C4-2B (cell line): ENCODE measurements at regions not wholly inside any gene's neighbourhood (a gene's known extent, or its start where the extent isn't known, plus 50 kb on each side); places are given as distances from the start of the nearest gene placed in this dataset.

ENCODE experiments used
- ZFX ChIP-seq: fragments of 450-650 bp; IDR thresholded peaks from 2 replicates; pipeline ENCODE4 v1.6.1; 2017
- TF ChIP-seq, protein P1 (sequence below): fragments of 450-650 bp; conservative IDR thresholded peaks from 2 replicates; pipeline ENCODE4 v1.5.1; 2017; ENCODE audit warnings: mild to moderate bottlenecking

DNA sequence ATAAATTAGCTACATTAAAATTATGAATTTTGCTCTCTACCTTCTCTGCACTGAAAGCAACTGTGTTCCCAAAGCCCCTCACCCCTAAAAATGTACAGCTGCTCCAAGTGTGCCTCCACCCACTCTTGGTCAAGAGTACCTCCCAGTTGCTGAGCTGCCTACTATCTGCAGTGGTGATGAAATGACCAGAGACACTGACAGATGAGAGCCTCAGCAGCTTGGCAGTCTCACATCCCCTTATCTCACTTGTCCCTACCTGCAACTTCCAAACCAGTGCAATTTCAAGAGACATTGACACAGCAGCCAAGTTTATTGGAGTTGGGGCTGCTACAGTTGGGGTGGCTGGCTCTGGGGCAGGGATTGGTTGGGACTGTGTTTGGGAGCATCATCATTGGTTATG, 52.2 kb upstream of the COL6A5 start:
- TF ChIP-seq, protein P1, sequence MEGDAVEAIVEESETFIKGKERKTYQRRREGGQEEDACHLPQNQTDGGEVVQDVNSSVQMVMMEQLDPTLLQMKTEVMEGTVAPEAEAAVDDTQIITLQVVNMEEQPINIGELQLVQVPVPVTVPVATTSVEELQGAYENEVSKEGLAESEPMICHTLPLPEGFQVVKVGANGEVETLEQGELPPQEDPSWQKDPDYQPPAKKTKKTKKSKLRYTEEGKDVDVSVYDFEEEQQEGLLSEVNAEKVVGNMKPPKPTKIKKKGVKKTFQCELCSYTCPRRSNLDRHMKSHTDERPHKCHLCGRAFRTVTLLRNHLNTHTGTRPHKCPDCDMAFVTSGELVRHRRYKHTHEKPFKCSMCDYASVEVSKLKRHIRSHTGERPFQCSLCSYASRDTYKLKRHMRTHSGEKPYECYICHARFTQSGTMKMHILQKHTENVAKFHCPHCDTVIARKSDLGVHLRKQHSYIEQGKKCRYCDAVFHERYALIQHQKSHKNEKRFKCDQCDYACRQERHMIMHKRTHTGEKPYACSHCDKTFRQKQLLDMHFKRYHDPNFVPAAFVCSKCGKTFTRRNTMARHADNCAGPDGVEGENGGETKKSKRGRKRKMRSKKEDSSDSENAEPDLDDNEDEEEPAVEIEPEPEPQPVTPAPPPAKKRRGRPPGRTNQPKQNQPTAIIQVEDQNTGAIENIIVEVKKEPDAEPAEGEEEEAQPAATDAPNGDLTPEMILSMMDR, result no peak
- TF ChIP-seq ZFX, result no peak
